OCI-LY7 (cell line): ENCODE measurements at regions not wholly inside any gene's neighbourhood (a gene's known extent, or its start where the extent isn't known, plus 50 kb on each side); places are given as distances from the start of the nearest gene placed in this dataset.

Experiments
- BruUV-seq: library from RNA; stranded (reverse); fragments of 400-500 nt; replicated peaks from 2 replicates; lab custom pipeline; 2021; lab: Mats Ljungman, UMichigan
- CTCF ChIA-PET: fragments of 300-600 bp; sonication (Branson Sonifier 250); formaldehyde crosslinking; loops from one replicate; lab custom pipeline; 2022; ENCODE audit warnings: antibody characterized with exemption; ENCODE audit not compliant: unreplicated experiment; lab: Charles Lee
- POLR2A ChIA-PET: fragments of 300-600 bp; sonication (Branson Sonifier 250); formaldehyde crosslinking; loops from one replicate; lab custom pipeline; 2022; ENCODE audit warnings: antibody characterized with exemption; lab: Charles Lee
- DNase-seq: peaks from one replicate; pipeline ENCODE4 v3.0.0-alpha.2; 2015; ENCODE audit warnings: low spot score
- H2AFZ ChIP-seq: fragments of 200-600 bp; sonication (generic), shearing (Covaris generic); 2 replicates; pipeline ENCODE4 v1.6.1; 2014; ENCODE audit warnings: mild to moderate bottlenecking, antibody characterized with exemption, low read length, moderate library complexity
- H3K27ac ChIP-seq: fragments of 200-600 bp; sonication (generic); 2 replicates; pipeline ENCODE4 v1.5.1; 2014; ENCODE audit warnings: mixed run types, low read depth, mild to moderate bottlenecking, moderate library complexity, low read length, inconsistent platforms; ENCODE audit not compliant: poor library complexity, severe bottlenecking
- H3K36me3 ChIP-seq: fragments of 200-600 bp; sonication (generic); 2 replicates; pipeline ENCODE4 v1.6.1; 2014; ENCODE audit warnings: mild to moderate bottlenecking, antibody characterized with exemption, low read length, moderate library complexity, mixed read lengths; ENCODE audit not compliant: insufficient read depth
- H3K4me1 ChIP-seq: fragments of 200-600 bp; sonication (generic); 2 replicates; pipeline ENCODE4 v1.5.1; 2014; ENCODE audit warnings: mild to moderate bottlenecking, low read length; ENCODE audit not compliant: insufficient read depth, poor library complexity, severe bottlenecking
- H3K4me2 ChIP-seq: fragments of 200-600 bp; sonication (generic); 2 replicates; pipeline ENCODE4 v1.6.1; 2014; ENCODE audit warnings: mild to moderate bottlenecking, low read length
- H3K4me3 ChIP-seq: fragments of 200-600 bp; sonication (generic); 2 replicates; pipeline ENCODE4 v1.5.1; 2014; ENCODE audit warnings: mild to moderate bottlenecking, low read depth, low read length; ENCODE audit not compliant: poor library complexity, severe bottlenecking
- H3K79me2 ChIP-seq: fragments of 200-600 bp; sonication (generic); 2 replicates; pipeline ENCODE4 v1.6.1; 2016; ENCODE audit warnings: low read depth, mild to moderate bottlenecking, low read length, moderate library complexity, mixed read lengths; ENCODE audit not compliant: insufficient read depth
- H3K9me2 ChIP-seq: fragments of 200-600 bp; sonication (generic); 2 replicates; pipeline ENCODE4 v1.6.1; 2016; ENCODE audit warnings: mild to moderate bottlenecking, low read length, mixed read lengths; ENCODE audit not compliant: insufficient read depth
- H3K9me3 ChIP-seq: fragments of 200-600 bp; sonication (generic); 2 replicates; pipeline ENCODE4 v1.6.1; 2014; ENCODE audit warnings: mild to moderate bottlenecking, mixed run types, low read length, mixed read lengths
- H4K20me1 ChIP-seq: fragments of 200-600 bp; sonication (generic); 2 replicates; pipeline ENCODE4 v1.6.1; 2014; ENCODE audit warnings: mild to moderate bottlenecking, antibody characterized with exemption, low read length, moderate library complexity, mixed read lengths; ENCODE audit not compliant: insufficient read depth
- CTCF ChIP-seq: fragments of 200-600 bp; sonication (generic); conservative IDR thresholded peaks from 2 replicates; pipeline ENCODE4 v1.5.1; 2014; ENCODE audit warnings: mild to moderate bottlenecking, antibody characterized with exemption, low read length, moderate library complexity, mixed read lengths
- EZH2phosphoT487 ChIP-seq: fragments of 200-600 bp; sonication (generic); IDR thresholded peaks from 2 replicates; pipeline ENCODE4 v1.6.1; 2018; ENCODE audit warnings: low read depth, borderline replicate concordance, mild to moderate bottlenecking, mixed run types, antibody characterized with exemption, low read length, moderate library complexity, mixed read lengths
- intact Hi-C: fragments of 100-400 bp; cut with micrococcal nuclease; formaldehyde crosslinking; loops from one replicate; pipeline ENCODE4 v1.10.0; 2022; ENCODE audit not compliant: unreplicated experiment

GRCh38 chr5:18687429-18687828 is 1053.2 kb downstream of the TAF11L14 start:
- Histone ChIP-seq H3K9me2 (no peaks in the 10 kb centered on the region), H3K4me2 (no peak overlapping the region), H3K27ac (no peak overlapping the region), H3K36me3 (no peaks in the 10 kb centered on the region), H4K20me1 (no peaks in the 10 kb centered on the region), H2AFZ (no peak overlapping the region), H3K79me2 (no peaks in the 10 kb centered on the region), H3K4me3 (no peak overlapping the region), H3K4me1 (no peaks in the 10 kb centered on the region), H3K9me3 (no peaks in the 10 kb centered on the region)
- TF ChIP-seq CTCF: no peak
- no peak for TF ChIP-seq EZH2phosphoT487
- CTCF ChIA-PET: no interaction called here
- DNase-seq: no peak
- POLR2A ChIA-PET: no interaction called here
- no TSS peak for BruUV-seq
- intact Hi-C loops: no loop called here

- BruUV-seq: no TSS peak
These were observed 1065.4 kb downstream of the TAF11L14 start for GRCh38 chr5:18699681-18700080.

GRCh38 chr5:18702821-18703220 is 1068.6 kb downstream of the TAF11L14 start:
- H3K9me2 ChIP-seq: no peaks in the 10 kb centered on the region
- H4K20me1 ChIP-seq: no peaks in the 10 kb centered on the region
- H3K79me2 ChIP-seq: no peaks in the 10 kb centered on the region
- no peak overlapping the region for H3K27ac ChIP-seq
- no TSS peak for BruUV-seq
- peaks cover 11% of the 10 kb centered on the region for H3K4me1 ChIP-seq
- no peak overlapping the region for H2AFZ ChIP-seq
- H3K36me3 ChIP-seq: no peaks in the 10 kb centered on the region
- ChIA-PET CTCF (interaction anchor here (0.5 kb wide), 1 partner anchor 906 kb away, joined by 3 read pairs; no protein-coding TSS in a partner anchor), POLR2A (interaction anchor here (0.5 to 1.3 kb wide), 7 partner anchors 8 to 1936 kb away, joined by 3 to 4 read pairs (median 3); no protein-coding TSS in a partner anchor)
- H3K4me3 ChIP-seq: no peak overlapping the region
- no peaks in the 10 kb centered on the region for H3K9me3 ChIP-seq
- no peak for TF ChIP-seq CTCF
- TF ChIP-seq EZH2phosphoT487: no peak
- H3K4me2 ChIP-seq: no peak overlapping the region
- intact Hi-C loops: no loop called here
- no peak for DNase-seq

More at GRCh38 chr5:18699681-18700080, 1065.4 kb downstream of the TAF11L14 start:
- TF ChIP-seq EZH2phosphoT487: no peak
- ChIA-PET POLR2A (interaction anchor here (0.7 to 1.1 kb wide), 4 partner anchors 13 to 205 kb away, joined by 3 to 4 read pairs (median 4); no protein-coding TSS in a partner anchor), CTCF (interaction anchor here (0.8 kb wide), 1 partner anchor 13 kb away, joined by 3 read pairs; no protein-coding TSS in a partner anchor)
- no peaks in the 10 kb centered on the region for H3K36me3 ChIP-seq
- no peak overlapping the region for H3K4me2 ChIP-seq
- no peak overlapping the region for H3K4me3 ChIP-seq
- H3K9me3 ChIP-seq: no peaks in the 10 kb centered on the region
- no peaks in the 10 kb centered on the region for H3K79me2 ChIP-seq
- H3K4me1 ChIP-seq: peaks cover 13% of the 10 kb centered on the region
- no peaks in the 10 kb centered on the region for H4K20me1 ChIP-seq
- H3K9me2 ChIP-seq: no peaks in the 10 kb centered on the region
- intact Hi-C loops: loop anchor here (2.0 kb wide), 3 partner anchors 233 to 909 kb away; no protein-coding TSS in a partner anchor
- no peak for DNase-seq
- no peak overlapping the region for H3K27ac ChIP-seq
- peak overlapping the region; percentile 72; the same call in 1 of the 2 replicates for H2AFZ ChIP-seq
